OCI-LY3 (cell line): ENCODE measurements at regions not wholly inside any gene's neighbourhood (a gene's known extent, or its start where the extent isn't known, plus 50 kb on each side); places are given as distances from the start of the nearest gene placed in this dataset.

Experiments used
- EZH2phosphoT487 ChIP-seq: fragments of 200-600 bp; shearing (Covaris generic); IDR thresholded peaks from 2 replicates; pipeline ENCODE4 v1.6.1; 2018; ENCODE audit warnings: antibody characterized with exemption, mixed run types, low read depth
- TF ChIP-seq, protein P1 (sequence below): fragments of 200-600, 300-600 bp; sonication (generic); IDR thresholded peaks from 2 replicates; pipeline ENCODE4 v1.5.1; 2014; ENCODE audit warnings: antibody characterized with exemption, low read length, low read depth

DNA sequence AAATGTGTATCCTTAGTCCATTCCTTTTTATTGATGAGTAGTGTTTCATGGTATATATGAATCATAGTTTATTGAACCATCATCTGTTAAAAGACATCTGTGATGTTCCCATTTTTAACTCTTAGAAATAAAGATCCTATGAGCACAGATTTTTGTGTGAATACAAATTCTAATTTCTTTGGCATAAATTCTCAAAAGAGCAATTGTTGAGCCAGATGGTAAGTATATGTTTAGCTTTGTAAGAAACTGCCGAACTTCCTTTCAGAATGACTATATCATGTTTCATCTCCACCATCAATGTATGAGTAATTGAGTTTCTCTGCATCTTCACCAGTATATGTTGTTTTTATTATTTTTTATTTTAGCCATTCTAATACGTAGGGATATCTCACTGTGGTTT is 526.4 kb downstream of the CDH10 start:
- TF ChIP-seq, protein P1, sequence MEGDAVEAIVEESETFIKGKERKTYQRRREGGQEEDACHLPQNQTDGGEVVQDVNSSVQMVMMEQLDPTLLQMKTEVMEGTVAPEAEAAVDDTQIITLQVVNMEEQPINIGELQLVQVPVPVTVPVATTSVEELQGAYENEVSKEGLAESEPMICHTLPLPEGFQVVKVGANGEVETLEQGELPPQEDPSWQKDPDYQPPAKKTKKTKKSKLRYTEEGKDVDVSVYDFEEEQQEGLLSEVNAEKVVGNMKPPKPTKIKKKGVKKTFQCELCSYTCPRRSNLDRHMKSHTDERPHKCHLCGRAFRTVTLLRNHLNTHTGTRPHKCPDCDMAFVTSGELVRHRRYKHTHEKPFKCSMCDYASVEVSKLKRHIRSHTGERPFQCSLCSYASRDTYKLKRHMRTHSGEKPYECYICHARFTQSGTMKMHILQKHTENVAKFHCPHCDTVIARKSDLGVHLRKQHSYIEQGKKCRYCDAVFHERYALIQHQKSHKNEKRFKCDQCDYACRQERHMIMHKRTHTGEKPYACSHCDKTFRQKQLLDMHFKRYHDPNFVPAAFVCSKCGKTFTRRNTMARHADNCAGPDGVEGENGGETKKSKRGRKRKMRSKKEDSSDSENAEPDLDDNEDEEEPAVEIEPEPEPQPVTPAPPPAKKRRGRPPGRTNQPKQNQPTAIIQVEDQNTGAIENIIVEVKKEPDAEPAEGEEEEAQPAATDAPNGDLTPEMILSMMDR, result no peak
- TF ChIP-seq EZH2phosphoT487, result no peak
